Prostate gland (tissue), 2 donors: ENCODE measurements at regions not wholly inside any gene's neighbourhood (a gene's known extent, or its start where the extent isn't known, plus 50 kb on each side); places are given as distances from the start of the nearest gene placed in this dataset.

ENCODE experiments used
- CTCF ChIP-seq, 4 experiments: fragments of 200-600 bp in 2 of 4; fragments of 450-650 bp in 2 of 4; sonication (generic) in 2 of 4; IDR thresholded peaks; 1 replicate in 3 of 4; 2 replicates in 1 of 4; pipeline ENCODE4 v1.5.1; 2016 to 2019; ENCODE audit warnings: antibody characterized with exemption in 4 of 4, mild to moderate bottlenecking in 2 of 4, moderate library complexity in 2 of 4
- POLR2A ChIP-seq: fragments of 450-650 bp; IDR thresholded peaks from one replicate; pipeline ENCODE4 v1.6.1; 2016; ENCODE audit warnings: antibody characterized with exemption, mild to moderate bottlenecking
- POLR2AphosphoS5 ChIP-seq: sonication (generic); formaldehyde crosslinking; IDR thresholded peaks from one replicate; pipeline ENCODE4 v1.6.1; 2017; ENCODE audit warnings: antibody characterized with exemption

GRCh38 chr16:79272141-79272577, 328.4 kb downstream of the MAF start:
- TF ChIP-seq CTCF (IDR thresholded peaks at IDR 0.05), result no peak
- TF ChIP-seq POLR2AphosphoS5, result no peak
- TF ChIP-seq POLR2A, result no peak
